ENCODE measurements at regions not wholly inside any gene's neighbourhood (a gene's known extent, or its start where the extent isn't known, plus 50 kb on each side); places are given as distances from the start of the nearest gene placed in this dataset.
"Not testable (repeated sequence)": the region's sequence is repeated elsewhere in the genome, so short reads cannot be mapped to it uniquely, and the experiment has no call there.

DNA sequence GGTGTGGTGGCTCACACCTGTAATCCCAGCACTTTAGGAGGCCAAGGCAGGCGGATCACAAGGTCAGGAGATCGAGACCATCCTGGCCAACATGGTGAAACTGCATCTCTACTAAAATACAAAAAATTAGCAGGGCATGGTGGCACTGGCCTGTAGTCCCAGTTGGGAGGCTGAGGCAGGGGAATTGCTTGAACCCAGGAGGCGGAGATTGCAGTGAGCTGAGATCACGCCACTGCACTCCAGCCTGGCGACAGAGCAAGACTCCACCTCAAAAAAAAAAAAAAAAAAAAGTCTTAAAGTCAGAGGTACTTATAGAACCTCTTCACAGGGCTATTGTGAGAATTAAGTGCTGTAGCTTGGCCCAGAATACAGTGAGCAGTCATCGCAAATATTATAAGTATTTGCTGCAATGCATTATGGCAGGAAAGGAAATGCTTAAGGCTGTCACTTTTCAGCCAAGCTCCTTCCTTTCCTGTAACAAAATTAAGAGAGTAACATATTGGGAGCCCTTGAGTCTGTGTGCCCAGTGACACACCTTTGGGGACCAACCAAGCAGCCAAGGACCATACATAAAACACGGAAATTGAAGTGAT lies 110.9 kb upstream of the HAND1 start:
- TF ChIP-seq ESRRA (CRISPR knock-in tag; IDR thresholded peaks at IDR 0.05; ENCODE audit: low read depth); RBM22 (optimal IDR thresholded peaks at IDR 0.05; ENCODE audit: low read length); TCF7 (IDR thresholded peaks at IDR 0.05; ENCODE audit: low read depth): not testable (repeated sequence)
- TF ChIP-seq, protein P1, sequence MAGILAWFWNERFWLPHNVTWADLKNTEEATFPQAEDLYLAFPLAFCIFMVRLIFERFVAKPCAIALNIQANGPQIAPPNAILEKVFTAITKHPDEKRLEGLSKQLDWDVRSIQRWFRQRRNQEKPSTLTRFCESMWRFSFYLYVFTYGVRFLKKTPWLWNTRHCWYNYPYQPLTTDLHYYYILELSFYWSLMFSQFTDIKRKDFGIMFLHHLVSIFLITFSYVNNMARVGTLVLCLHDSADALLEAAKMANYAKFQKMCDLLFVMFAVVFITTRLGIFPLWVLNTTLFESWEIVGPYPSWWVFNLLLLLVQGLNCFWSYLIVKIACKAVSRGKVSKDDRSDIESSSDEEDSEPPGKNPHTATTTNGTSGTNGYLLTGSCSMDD (CRISPR knock-in tag; IDR thresholded peaks at IDR 0.05), result not testable (repeated sequence)
